HEK293 (cell line): ENCODE measurements at regions not wholly inside any gene's neighbourhood (a gene's known extent, or its start where the extent isn't known, plus 50 kb on each side); places are given as distances from the start of the nearest gene placed in this dataset.

Experiments
- CTCF ChIA-PET: fragments of 350-600 bp; formaldehyde crosslinking; extraction: SDS; loops from one replicate; lab custom pipeline; 2021; ENCODE audit warnings: antibody characterized with exemption; lab: Yijun Ruan, JAX
- POLR2A ChIA-PET: fragments of 300-600 bp; formaldehyde crosslinking; extraction: SDS; loops from one replicate; lab custom pipeline; 2020; ENCODE audit warnings: antibody characterized with exemption, inconsistent platforms; lab: Yijun Ruan, JAX
- H3K27ac ChIP-seq: fragments of 200-500 bp; sonication (Bioruptor generic); 2 replicates; pipeline ENCODE4 v1.5.1; 2014; ENCODE audit warnings: low read depth, low read length, control low read depth, inconsistent platforms; ENCODE audit errors: extremely low read depth
- H3K36me3 ChIP-seq, 2 experiments: fragments of 200-500 bp in 1 of 2; sonication (Bioruptor generic) in 1 of 2; 1 replicate in 1 of 2; 2 replicates in 1 of 2; pipeline ENCODE4 v1.5.1; 2014 to 2017; ENCODE audit warnings: inconsistent platforms in 2 of 2, low read length in 2 of 2; ENCODE audit not compliant: control insufficient read depth in 2 of 2, insufficient read depth in 1 of 2
- H3K4me1 ChIP-seq: fragments of 200-500 bp; sonication (Bioruptor generic); 2 replicates; pipeline ENCODE4 v1.5.1; 2014; ENCODE audit warnings: mild to moderate bottlenecking, low read length, inconsistent platforms; ENCODE audit not compliant: control insufficient read depth, insufficient read depth
- H3K4me3 ChIP-seq: 2 replicates; pipeline ENCODE4 v1.5.1; 2011; ENCODE audit warnings: low read depth, mild to moderate bottlenecking, control low read depth, low read length, moderate library complexity
- H3K9me3 ChIP-seq: fragments of 200-500 bp; sonication (Bioruptor generic); 2 replicates; pipeline ENCODE4 v1.5.1; 2014; ENCODE audit warnings: low read depth, low read length, inconsistent platforms; ENCODE audit not compliant: control insufficient read depth, insufficient read depth
- GLI2 ChIP-seq: fragments of 450-650 bp; formaldehyde crosslinking; IDR thresholded peaks from 2 replicates; pipeline ENCODE4; 2017; ENCODE audit warnings: missing biosample characterization, missing genetic modification characterization, low read depth, borderline replicate concordance
- GLIS2 ChIP-seq: fragments of 450-650 bp; formaldehyde crosslinking; IDR thresholded peaks from 2 replicates; pipeline ENCODE4 v1.5.1; 2016; ENCODE audit warnings: missing biosample characterization, missing genetic modification characterization
- KLF16 ChIP-seq: fragments of 450-650 bp; formaldehyde crosslinking; IDR thresholded peaks from 2 replicates; pipeline ENCODE4 v1.5.1; 2017; ENCODE audit warnings: missing biosample characterization, missing genetic modification characterization
- KLF7 ChIP-seq: fragments of 450-650 bp; formaldehyde crosslinking; IDR thresholded peaks from 2 replicates; pipeline ENCODE4 v1.5.1; 2016; ENCODE audit warnings: missing biosample characterization, missing genetic modification characterization, borderline replicate concordance
- PATZ1 ChIP-seq: fragments of 450-650 bp; formaldehyde crosslinking; IDR thresholded peaks from 2 replicates; pipeline ENCODE4 v1.5.1; 2016; ENCODE audit warnings: missing biosample characterization, missing genetic modification characterization
- PRDM1 ChIP-seq: fragments of 450-650 bp; formaldehyde crosslinking; IDR thresholded peaks from 2 replicates; pipeline ENCODE4; 2016; ENCODE audit warnings: missing biosample characterization, missing genetic modification characterization
- ZBTB21 ChIP-seq: fragments of 450-650 bp; formaldehyde crosslinking; IDR thresholded peaks from 2 replicates; pipeline ENCODE4 v1.5.1; 2017; ENCODE audit warnings: missing biosample characterization, missing genetic modification characterization
- ZFP69B ChIP-seq: fragments of 450-650 bp; formaldehyde crosslinking; IDR thresholded peaks from 2 replicates; pipeline ENCODE4 v1.5.1; 2016; ENCODE audit warnings: missing biosample characterization, missing genetic modification characterization
- ZNF138 ChIP-seq: fragments of 450-650 bp; formaldehyde crosslinking; IDR thresholded peaks from 2 replicates; pipeline ENCODE4 v1.5.1; 2016; ENCODE audit warnings: missing biosample characterization, missing genetic modification characterization, borderline replicate concordance
- ZNF146 ChIP-seq: fragments of 450-650 bp; formaldehyde crosslinking; IDR thresholded peaks from 2 replicates; pipeline ENCODE4 v1.5.1; 2016; ENCODE audit warnings: missing biosample characterization, missing genetic modification characterization
- ZNF211 ChIP-seq: fragments of 450-650 bp; formaldehyde crosslinking; IDR thresholded peaks from 2 replicates; pipeline ENCODE4 v1.5.1; 2016; ENCODE audit warnings: low read depth, missing biosample characterization, missing genetic modification characterization
- ZNF266 ChIP-seq: fragments of 450-650 bp; formaldehyde crosslinking; IDR thresholded peaks from 2 replicates; pipeline ENCODE4 v1.5.1; 2016; ENCODE audit warnings: missing biosample characterization, missing genetic modification characterization, low read depth
- ZNF350 ChIP-seq: fragments of 450-650 bp; formaldehyde crosslinking; IDR thresholded peaks from 2 replicates; pipeline ENCODE4 v1.5.0; 2017; ENCODE audit warnings: missing biosample characterization, mild to moderate bottlenecking, missing genetic modification characterization
- ZNF354C ChIP-seq: fragments of 450-650 bp; formaldehyde crosslinking; IDR thresholded peaks from 2 replicates; pipeline ENCODE4 v1.5.1; 2016; ENCODE audit warnings: missing biosample characterization, missing genetic modification characterization, low read depth, borderline replicate concordance
- ZNF513 ChIP-seq: fragments of 450-650 bp; IDR thresholded peaks from 2 replicates; pipeline ENCODE4 v1.5.1; 2018; ENCODE audit warnings: missing biosample characterization, missing genetic modification characterization
- ZNF629 ChIP-seq: fragments of 450-650 bp; formaldehyde crosslinking; IDR thresholded peaks from 2 replicates; pipeline ENCODE4 v1.5.1; 2017; ENCODE audit warnings: missing biosample characterization, missing genetic modification characterization
- ZNF664 ChIP-seq: fragments of 450-650 bp; formaldehyde crosslinking; IDR thresholded peaks from 2 replicates; pipeline ENCODE4 v1.5.1; 2016; ENCODE audit warnings: missing biosample characterization, missing genetic modification characterization
- ZNF777 ChIP-seq: fragments of 450-650 bp; formaldehyde crosslinking; IDR thresholded peaks from 2 replicates; pipeline ENCODE4 v1.5.1; 2017; ENCODE audit warnings: missing biosample characterization, missing genetic modification characterization, borderline replicate concordance
- ZNF785 ChIP-seq: fragments of 450-650 bp; formaldehyde crosslinking; IDR thresholded peaks from 2 replicates; pipeline ENCODE4 v1.5.1; 2016; ENCODE audit warnings: missing biosample characterization, missing genetic modification characterization
- TF ChIP-seq, protein P1 (sequence below): fragments of 450-650 bp; formaldehyde crosslinking; IDR thresholded peaks from 2 replicates; pipeline ENCODE4 v1.5.1; 2017; ENCODE audit warnings: missing biosample characterization, missing genetic modification characterization
- TF ChIP-seq, protein P2 (sequence below): fragments of 450-650 bp; formaldehyde crosslinking; IDR thresholded peaks from 2 replicates; pipeline ENCODE4 v1.5.1; 2016; ENCODE audit warnings: missing biosample characterization, missing genetic modification characterization

DNA sequence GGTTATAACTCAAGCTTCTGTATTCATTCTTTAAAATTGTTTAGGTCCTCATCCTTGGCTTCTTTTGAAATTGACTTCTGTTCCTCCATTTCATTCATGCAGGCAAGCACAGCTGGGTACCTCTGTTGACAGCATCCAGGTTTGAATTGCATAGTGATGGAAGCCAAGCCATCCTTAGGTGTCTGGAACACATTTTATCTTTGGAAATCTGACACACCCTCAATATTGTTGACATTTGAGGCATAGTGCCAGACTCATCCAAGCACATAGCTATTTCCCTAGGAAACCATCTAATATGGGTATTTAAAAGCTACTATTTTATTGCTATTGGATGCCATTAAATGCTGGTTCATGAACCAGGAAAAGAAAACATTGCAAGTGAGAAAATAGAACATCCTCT lies 142.1 kb upstream of the PTPRZ1 start:
- Histone ChIP-seq H3K36me3 (no peaks in the 10 kb centered on the region), H3K27ac (no peak overlapping the region), H3K9me3 (no peaks in the 10 kb centered on the region), H3K4me3 (no peak overlapping the region), H3K4me1 (no peaks in the 10 kb centered on the region)
- POLR2A ChIA-PET, result no interaction called here
- CTCF ChIA-PET, result no interaction called here
- no peak for TF ChIP-seq KLF16
- TF ChIP-seq ZNF350 (tag by site-specific recombination), result peak; percentile 74; the same call in 1 of the 2 replicates

- ChIA-PET POLR2A (no interaction called here), CTCF (interaction anchor here (0.6 to 1.6 kb wide), 2 partner anchors 109 to 280 kb away, joined by 3 to 6 read pairs; no protein-coding TSS in a partner anchor)
- H3K36me3 ChIP-seq, result no peaks in the 10 kb centered on the region
- no peak overlapping the region for H3K27ac ChIP-seq
- H3K9me3 ChIP-seq, result no peaks in the 10 kb centered on the region
- no peak overlapping the region for H3K4me3 ChIP-seq
- no peaks in the 10 kb centered on the region for H3K4me1 ChIP-seq
- TF ChIP-seq ZNF664 (tag by site-specific recombination) (no peak), ZNF629 (tag by site-specific recombination) (no peak), PATZ1 (tag by site-specific recombination) (no peak), ZNF211 (no peak), GLI2 (tag by site-specific recombination) (no peak), ZNF138 (tag by site-specific recombination) (no peak), ZNF354C (no peak), ZBTB21 (tag by site-specific recombination) (no peak), ZFP69B (tag by site-specific recombination) (no peak), PRDM1 (tag by site-specific recombination) (no peak), ZNF266 (tag by site-specific recombination) (no peak), GLIS2 (tag by site-specific recombination) (no peak), ZNF777 (tag by site-specific recombination) (no peak), ZNF785 (no peak), ZNF513 (tag by site-specific recombination) (no peak), ZNF146 (tag by site-specific recombination) (no peak), KLF7 (tag by site-specific recombination) (no peak)
- TF ChIP-seq, protein P1, sequence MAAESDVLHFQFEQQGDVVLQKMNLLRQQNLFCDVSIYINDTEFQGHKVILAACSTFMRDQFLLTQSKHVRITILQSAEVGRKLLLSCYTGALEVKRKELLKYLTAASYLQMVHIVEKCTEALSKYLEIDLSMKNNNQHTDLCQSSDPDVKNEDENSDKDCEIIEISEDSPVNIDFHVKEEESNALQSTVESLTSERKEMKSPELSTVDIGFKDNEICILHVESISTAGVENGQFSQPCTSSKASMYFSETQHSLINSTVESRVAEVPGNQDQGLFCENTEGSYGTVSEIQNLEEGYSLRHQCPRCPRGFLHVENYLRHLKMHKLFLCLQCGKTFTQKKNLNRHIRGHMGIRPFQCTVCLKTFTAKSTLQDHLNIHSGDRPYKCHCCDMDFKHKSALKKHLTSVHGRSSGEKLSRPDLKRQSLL (tag by site-specific recombination), result no peak
- TF ChIP-seq, protein P2, sequence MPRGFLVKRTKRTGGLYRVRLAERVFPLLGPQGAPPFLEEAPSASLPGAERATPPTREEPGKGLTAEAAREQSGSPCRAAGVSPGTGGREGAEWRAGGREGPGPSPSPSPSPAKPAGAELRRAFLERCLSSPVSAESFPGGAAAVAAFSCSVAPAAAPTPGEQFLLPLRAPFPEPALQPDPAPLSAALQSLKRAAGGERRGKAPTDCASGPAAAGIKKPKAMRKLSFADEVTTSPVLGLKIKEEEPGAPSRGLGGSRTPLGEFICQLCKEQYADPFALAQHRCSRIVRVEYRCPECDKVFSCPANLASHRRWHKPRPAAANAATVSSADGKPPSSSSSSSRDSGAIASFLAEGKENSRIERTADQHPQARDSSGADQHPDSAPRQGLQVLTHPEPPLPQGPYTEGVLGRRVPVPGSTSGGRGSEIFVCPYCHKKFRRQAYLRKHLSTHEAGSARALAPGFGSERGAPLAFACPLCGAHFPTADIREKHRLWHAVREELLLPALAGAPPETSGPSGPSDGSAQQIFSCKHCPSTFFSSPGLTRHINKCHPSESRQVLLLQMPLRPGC (tag by site-specific recombination), result no peak
Measured at GRCh38 chr7:121714559-121715303, 158.2 kb upstream of the PTPRZ1 start.
